ENCODE measurements at regions not wholly inside any gene's neighbourhood (a gene's known extent, or its start where the extent isn't known, plus 50 kb on each side); places are given as distances from the start of the nearest gene placed in this dataset.

DNA sequence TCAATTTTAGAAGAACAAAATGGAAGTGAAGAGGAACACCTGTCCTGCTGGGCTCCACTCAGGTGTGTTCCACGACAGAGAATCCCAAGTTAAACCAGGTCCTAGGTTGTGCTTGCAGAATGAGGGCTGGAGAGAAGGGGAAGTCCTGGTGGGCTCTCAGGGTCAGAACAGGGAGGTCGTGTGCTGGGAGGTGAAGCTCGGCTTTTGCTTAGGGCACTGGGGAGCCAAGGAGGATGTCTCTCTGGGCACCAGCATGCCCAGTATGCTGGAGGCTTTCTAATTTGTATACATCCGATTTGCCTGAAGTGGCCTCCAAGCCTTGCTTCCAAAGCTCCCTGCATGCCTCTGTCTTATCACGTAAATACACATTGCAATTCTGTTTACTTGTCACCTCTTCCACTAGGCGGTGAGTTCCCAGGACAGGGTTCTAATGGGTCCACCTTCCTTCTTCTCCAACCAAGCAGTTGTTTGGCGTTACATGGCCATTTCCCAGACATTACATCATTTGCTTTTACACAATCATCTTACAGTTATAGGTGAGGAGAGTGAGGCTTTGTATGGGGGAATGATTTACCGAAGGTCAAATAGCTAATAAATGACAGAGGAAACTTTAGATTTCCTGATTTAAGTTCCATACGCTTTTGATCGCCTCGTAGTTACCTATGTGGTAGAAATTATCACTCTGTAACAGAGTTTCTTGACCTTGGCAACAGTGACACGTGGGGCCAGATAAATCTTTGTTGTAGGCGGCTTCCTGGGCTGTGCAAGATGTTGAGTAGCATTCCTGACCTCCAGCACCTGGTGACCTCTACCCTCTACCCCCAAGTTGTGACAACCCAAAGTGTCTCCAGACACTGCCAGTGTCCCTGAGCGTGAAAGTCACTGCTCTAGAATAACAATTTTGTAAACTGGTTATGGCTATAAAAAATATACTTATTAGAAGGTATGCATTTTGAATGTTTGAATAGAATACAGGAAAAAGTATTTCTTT lies 901.5 kb downstream of the TBC1D22A start:
- no peak for TF ChIP-seq CTCF (IDR thresholded peaks at IDR 0.05)
- intact Hi-C loops (cut with DNase I): no loop called here
- DNase-seq (no peak), ATAC-seq (no peak)
- 63 to 73% (median 69%) methylated on average over 14 of the region's 14 CpGs for WGBS, 3 donors
- H3K4me3 ChIP-seq: no peak overlapping the region
- H3K36me3 ChIP-seq (ENCODE audit: insufficient read depth in 1 of 2, low read depth in 1 of 2): no peaks in the 10 kb centered on the region
- H3K27ac ChIP-seq: no peak overlapping the region
- no peaks in the 10 kb centered on the region for H3K27me3 ChIP-seq (ENCODE audit: insufficient read depth in 3 of 3, low read length in 2 of 3)
- H3K4me1 ChIP-seq: no peaks in the 10 kb centered on the region
- H3K9me3 ChIP-seq: no peaks in the 10 kb centered on the region

DNA sequence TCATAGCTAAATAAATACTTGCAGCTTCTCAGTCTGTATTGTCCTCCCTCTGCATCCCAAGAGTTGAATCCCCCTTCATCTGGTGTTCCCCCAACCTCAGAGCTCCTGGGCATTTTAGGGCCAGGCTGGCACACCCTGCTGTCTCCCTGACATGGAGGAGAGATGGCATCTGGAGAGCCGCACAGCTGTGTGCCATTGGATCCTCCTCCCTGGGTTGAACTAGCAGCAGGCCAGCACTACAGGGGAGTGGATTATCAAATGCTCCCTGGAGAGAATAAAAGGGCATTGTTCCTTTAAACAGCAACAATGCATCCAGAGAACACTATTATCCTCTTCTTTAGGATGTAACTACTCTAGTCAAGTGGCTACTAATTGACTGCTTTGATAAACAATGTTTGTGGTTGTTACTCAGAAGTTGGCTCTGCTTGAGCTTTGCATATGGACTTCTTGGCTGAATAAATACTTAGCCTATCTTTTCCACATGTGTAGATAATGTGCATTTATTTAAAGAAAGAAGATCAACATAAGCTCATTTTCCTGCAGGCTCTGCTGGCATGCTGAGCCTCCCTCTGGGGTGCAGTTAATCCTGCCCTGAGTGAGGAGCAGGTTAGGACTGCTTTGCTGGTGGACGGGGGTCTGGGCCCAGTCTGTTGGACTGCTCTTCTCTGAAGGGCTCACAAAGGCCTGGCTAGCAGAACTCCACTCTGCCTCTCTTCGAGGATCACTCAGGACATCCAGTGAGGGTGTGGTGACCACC lies 897.2 kb downstream of the TBC1D22A start:
- Histone ChIP-seq H3K36me3 (ENCODE audit: insufficient read depth in 1 of 2, low read depth in 1 of 2) (no peaks in the 10 kb centered on the region), H3K4me3 (no peak overlapping the region), H3K27me3 (ENCODE audit: insufficient read depth in 3 of 3, low read length in 2 of 3) (no peaks in the 10 kb centered on the region), H3K9me3 (no peaks in the 10 kb centered on the region), H3K27ac (no peak overlapping the region), H3K4me1 (no peaks in the 10 kb centered on the region)
- DNase-seq (no peak), ATAC-seq (no peak)
- 27 to 39% (median 33%) methylated on average over 3 of the region's 3 CpGs for WGBS, 3 donors
- intact Hi-C loops (cut with DNase I): no loop called here
- TF ChIP-seq CTCF (IDR thresholded peaks at IDR 0.05): no peak

DNA sequence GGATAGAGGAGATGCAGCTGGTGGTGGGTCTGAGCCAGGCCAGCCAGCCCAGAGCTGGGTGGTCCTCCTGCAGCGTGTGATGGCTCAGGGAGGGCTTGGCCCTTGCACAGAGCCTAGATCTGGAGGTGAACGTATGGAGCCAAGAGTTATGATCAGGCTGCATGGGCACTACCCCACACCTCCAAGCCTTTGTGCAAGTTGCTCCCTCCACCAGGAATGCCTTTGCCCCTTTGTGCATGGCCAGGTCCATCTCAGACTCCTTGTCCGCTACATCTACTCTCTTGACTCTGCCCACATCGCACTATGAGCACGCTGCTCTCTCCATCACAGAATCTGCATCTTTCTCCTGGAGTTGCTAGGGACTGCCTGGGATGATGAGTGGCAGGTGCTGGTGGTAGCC lies 895.7 kb downstream of the TBC1D22A start:
- no peak for DNase-seq
- 75 to 85% (median 84%) methylated on average over 5 of the region's 5 CpGs for WGBS, 3 donors
- ATAC-seq: no peak
- no peaks in the 10 kb centered on the region for H3K27me3 ChIP-seq (ENCODE audit: insufficient read depth in 3 of 3, low read length in 2 of 3)
- no peak for TF ChIP-seq CTCF (IDR thresholded peaks at IDR 0.05)
- no peaks in the 10 kb centered on the region for H3K9me3 ChIP-seq
- no peaks in the 10 kb centered on the region for H3K36me3 ChIP-seq (ENCODE audit: insufficient read depth in 1 of 2, low read depth in 1 of 2)
- intact Hi-C loops (cut with DNase I): no loop called here
- no peak overlapping the region for H3K27ac ChIP-seq
- no peak overlapping the region for H3K4me3 ChIP-seq
- no peaks in the 10 kb centered on the region for H3K4me1 ChIP-seq

DNA sequence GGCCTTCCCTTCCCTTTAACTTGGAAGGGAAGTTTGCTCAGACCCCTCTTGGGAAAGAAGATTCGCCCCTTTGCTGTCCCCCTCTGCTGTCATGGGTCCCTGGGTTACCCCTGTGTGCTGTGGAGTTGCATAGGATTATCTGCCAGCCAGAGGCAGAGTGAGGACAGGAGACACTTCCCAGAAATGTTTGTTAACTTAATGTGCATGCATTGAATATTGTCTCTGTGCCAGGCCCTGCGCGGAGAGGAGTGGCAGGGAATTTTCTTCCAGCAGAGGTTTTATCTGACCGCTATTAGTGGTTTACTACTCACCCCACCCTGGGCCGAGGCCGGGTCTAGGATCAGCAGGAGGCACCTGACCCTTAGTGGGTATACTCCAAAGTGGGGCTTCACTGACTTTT lies 894.8 kb downstream of the TBC1D22A start:
- no peak for ATAC-seq
- H3K27ac ChIP-seq: no peak overlapping the region
- WGBS, 3 donors: 28 to 38% (median 37%) methylated on average over 6 of the region's 6 CpGs
- no peaks in the 10 kb centered on the region for H3K36me3 ChIP-seq (ENCODE audit: insufficient read depth in 1 of 2, low read depth in 1 of 2)
- H3K9me3 ChIP-seq: no peaks in the 10 kb centered on the region
- TF ChIP-seq CTCF (IDR thresholded peaks at IDR 0.05): no peak
- no peaks in the 10 kb centered on the region for H3K4me1 ChIP-seq
- H3K27me3 ChIP-seq (ENCODE audit: insufficient read depth in 3 of 3, low read length in 2 of 3): no peaks in the 10 kb centered on the region
- intact Hi-C loops (cut with DNase I): no loop called here
- DNase-seq: no peak
- H3K4me3 ChIP-seq: no peak overlapping the region

Data from psoas muscle (tissue), 7 donors.